Skin of body (tissue), 1 donor: ENCODE measurements at regions not wholly inside any gene's neighbourhood (a gene's known extent, or its start where the extent isn't known, plus 50 kb on each side); places are given as distances from the start of the nearest gene placed in this dataset.

Source experiments
- DNase-seq: peaks from one replicate; lab custom pipeline; 2025; lab: John Stamatoyannopoulos, UW

- no peak for DNase-seq
Measured at GRCh38 chr17:13355054-13355453, 246.7 kb downstream of the HS3ST3A1 start.

GRCh38 chr17:13353590-13353989, 248.1 kb downstream of the HS3ST3A1 start:
- no peak for DNase-seq

GRCh38 chr17:13352747-13353415, 248.8 kb downstream of the HS3ST3A1 start:
- no peak for DNase-seq

GRCh38 chr17:13351046-13351445, 250.7 kb downstream of the HS3ST3A1 start:
- no peak for DNase-seq

- no peak for DNase-seq
Measured at GRCh38 chr17:13350466-13350865, 251.3 kb downstream of the HS3ST3A1 start.

- no peak for DNase-seq
Measured at GRCh38 chr17:13346996-13347762, 254.6 kb downstream of the HS3ST3A1 start.

- DNase-seq = no peak
Measured at GRCh38 chr17:13346592-13346991, 255.1 kb downstream of the HS3ST3A1 start.

- DNase-seq = no peak
Measured at GRCh38 chr17:13346081-13346533, 255.6 kb downstream of the HS3ST3A1 start.

- DNase-seq = no peak
Measured at GRCh38 chr17:13338421-13338820, 263.3 kb downstream of the HS3ST3A1 start.

- peak; percentile 20 for DNase-seq
Measured at GRCh38 chr17:13337864-13338371, 263.8 kb downstream of the HS3ST3A1 start.

GRCh38 chr17:13337151-13337550, 264.6 kb downstream of the HS3ST3A1 start:
- no peak for DNase-seq

- DNase-seq = no peak
Measured at GRCh38 chr17:13334374-13334773, 267.4 kb downstream of the HS3ST3A1 start.

GRCh38 chr17:13333661-13334060, 268.1 kb downstream of the HS3ST3A1 start:
- DNase-seq = no peak

- DNase-seq = no peak
Measured at GRCh38 chr17:13332207-13332606, 269.5 kb downstream of the HS3ST3A1 start.

- DNase-seq = no peak
Measured at GRCh38 chr17:13329421-13329820, 272.3 kb downstream of the HS3ST3A1 start.

- no peak for DNase-seq
Measured at GRCh38 chr17:13323990-13324389, 277.7 kb downstream of the HS3ST3A1 start.

- no peak for DNase-seq
Measured at GRCh38 chr17:13321951-13322701, 279.6 kb downstream of the HS3ST3A1 start.

- no peak for DNase-seq
Measured at GRCh38 chr17:13320046-13320785, 281.5 kb downstream of the HS3ST3A1 start.

- no peak for DNase-seq
Measured at GRCh38 chr17:13316657-13317056, 285.1 kb downstream of the HS3ST3A1 start.

GRCh38 chr17:13311306-13311705, 290.4 kb downstream of the HS3ST3A1 start:
- peak; percentile 8 for DNase-seq

GRCh38 chr17:13310858-13311257, 290.9 kb downstream of the HS3ST3A1 start:
- no peak for DNase-seq
